Liver (tissue), 8 donors: ENCODE measurements at regions not wholly inside any gene's neighbourhood (a gene's known extent, or its start where the extent isn't known, plus 50 kb on each side); places are given as distances from the start of the nearest gene placed in this dataset.

ENCODE experiments used
- DNase-seq: peaks from one replicate; pipeline ENCODE4 v3.0.0-alpha.2; 2017; ENCODE audit warnings: low spot score
- H3K27ac ChIP-seq, 2 donors: one replicate each; pipeline ENCODE4 v1.7.0; 2013; ENCODE audit warnings: inconsistent platforms in 2 of 2, low read length in 2 of 2, control low read depth in 1 of 2, low read depth in 1 of 2, mild to moderate bottlenecking in 1 of 2
- H3K27me3 ChIP-seq, 4 donors: one replicate each; pipeline versions ENCODE4 v1.6.1 to v1.7.0; 2013; ENCODE audit warnings: low read length in 3 of 4, inconsistent platforms in 1 of 4, mild to moderate bottlenecking in 1 of 4, moderate library complexity in 1 of 4; ENCODE audit not compliant: control insufficient read depth in 4 of 4, insufficient read depth in 4 of 4
- H3K36me3 ChIP-seq, 4 donors: one replicate each; pipeline versions ENCODE4 v1.6.1 to v1.7.0; 2013; ENCODE audit warnings: low read length in 3 of 4, mild to moderate bottlenecking in 3 of 4, low read depth in 1 of 4, moderate library complexity in 1 of 4; ENCODE audit not compliant: control insufficient read depth in 4 of 4, insufficient read depth in 3 of 4
- H3K4me1 ChIP-seq, 4 donors: one replicate each; pipeline versions ENCODE4 v1.6.1 to v1.7.0; 2013; ENCODE audit warnings: low read length in 3 of 4, mild to moderate bottlenecking in 3 of 4, moderate library complexity in 1 of 4; ENCODE audit not compliant: control insufficient read depth in 4 of 4, insufficient read depth in 4 of 4
- H3K4me3 ChIP-seq, 3 donors: one replicate each; pipeline versions ENCODE4 v1.6.1 to v1.7.0; 2013; ENCODE audit warnings: low read length in 3 of 3, control low read depth in 1 of 3, low read depth in 1 of 3, mild to moderate bottlenecking in 1 of 3
- H3K9ac ChIP-seq, 2 donors: one replicate each; pipeline ENCODE4 v1.7.0; 2013; ENCODE audit warnings: low read length in 2 of 2, mild to moderate bottlenecking in 2 of 2, moderate library complexity in 2 of 2, control low read depth in 1 of 2, low read depth in 1 of 2
- H3K9me3 ChIP-seq, 4 donors: one replicate each; pipeline versions ENCODE4 v1.6.1 to v1.7.0; 2013; ENCODE audit warnings: low read length in 3 of 4; ENCODE audit not compliant: control insufficient read depth in 4 of 4
- ATF3 ChIP-seq: IDR thresholded peaks from 2 replicates; pipeline ENCODE4 v1.6.1; 2016; ENCODE audit warnings: antibody characterized with exemption
- CTCF ChIP-seq: fragments of 150-350 bp; IDR thresholded peaks from 2 replicates; pipeline ENCODE4 v1.5.1; 2017; ENCODE audit warnings: improper control_type of control experiment, low read depth, low read length; ENCODE audit not compliant: missing input control
- EGR1 ChIP-seq, 2 donors: IDR thresholded peaks; 2 replicates each; pipeline ENCODE4 v1.6.1; 2016 to 2018; ENCODE audit warnings: antibody characterized with exemption in 2 of 2, low read depth in 2 of 2
- FOXA1 ChIP-seq: IDR thresholded peaks from 2 replicates; pipeline ENCODE4 v1.6.1; 2016; ENCODE audit warnings: antibody characterized with exemption
- FOXA2 ChIP-seq: IDR thresholded peaks from 2 replicates; pipeline ENCODE4 v1.6.1; 2016; ENCODE audit warnings: antibody characterized with exemption
- GABPA ChIP-seq, 2 donors: IDR thresholded peaks in 1 of 2; conservative IDR thresholded peaks in 1 of 2; 2 replicates each; pipeline ENCODE4 v1.6.1; 2016; ENCODE audit warnings: antibody characterized with exemption in 2 of 2, mild to moderate bottlenecking in 1 of 2, moderate library complexity in 1 of 2
- HNF4A ChIP-seq, 2 donors: conservative IDR thresholded peaks; 2 replicates each; pipeline ENCODE4 v1.6.1; 2016; ENCODE audit warnings: antibody characterized with exemption in 2 of 2, mild to moderate bottlenecking in 2 of 2
- HNF4G ChIP-seq: IDR thresholded peaks from 2 replicates; pipeline ENCODE4 v1.6.1; 2016; ENCODE audit warnings: antibody characterized with exemption
- JUND ChIP-seq, 2 donors: IDR thresholded peaks; 2 replicates each; pipeline ENCODE4 v1.6.1; 2016; ENCODE audit warnings: antibody characterized with exemption in 2 of 2
- NR2F2 ChIP-seq: IDR thresholded peaks from 2 replicates; pipeline ENCODE4 v1.6.1; 2016; ENCODE audit warnings: antibody characterized with exemption
- RAD21 ChIP-seq, 2 donors: IDR thresholded peaks; 2 replicates each; pipeline ENCODE4 v1.6.1; 2016; ENCODE audit warnings: antibody characterized with exemption in 2 of 2, mild to moderate bottlenecking in 2 of 2
- REST ChIP-seq: IDR thresholded peaks from 2 replicates; pipeline ENCODE4 v1.6.1; 2016; ENCODE audit warnings: antibody characterized with exemption, mild to moderate bottlenecking
- RXRA ChIP-seq, 2 donors: IDR thresholded peaks; 2 replicates each; pipeline ENCODE4 v1.6.1; 2017 to 2018; ENCODE audit warnings: antibody characterized with exemption in 2 of 2, mild to moderate bottlenecking in 1 of 2
- SP1 ChIP-seq: IDR thresholded peaks from 2 replicates; pipeline ENCODE4 v1.6.1; 2018; ENCODE audit warnings: antibody characterized with exemption, mild to moderate bottlenecking
- TAF1 ChIP-seq: conservative IDR thresholded peaks from 2 replicates; pipeline ENCODE4 v1.6.1; 2016; ENCODE audit warnings: antibody characterized with exemption, mild to moderate bottlenecking
- YY1 ChIP-seq: IDR thresholded peaks from 2 replicates; pipeline ENCODE4 v1.6.1; 2016; ENCODE audit warnings: antibody characterized with exemption, mild to moderate bottlenecking
- WGBS: extraction: QIAGEN DNeasy Blood & Tissue Kit; methylation state at CpG from one replicate; pipeline ENCODE4 v1.1.7; 2013; 5-methylcytosine and 5-hydroxymethylcytosine counted together
- TF ChIP-seq, protein P1 (sequence below): IDR thresholded peaks from 2 replicates; pipeline ENCODE4 v1.6.1; 2016; ENCODE audit warnings: antibody characterized with exemption
- TF ChIP-seq, protein P2 (sequence below): IDR thresholded peaks from 2 replicates; pipeline ENCODE4 v1.6.1; 2016; ENCODE audit warnings: antibody characterized with exemption
- donor health status: healthy.
- donor health status: healthy.
- donor health status: healthy.
- donor health status: healthy.
- donor health status: healthy.

DNA sequence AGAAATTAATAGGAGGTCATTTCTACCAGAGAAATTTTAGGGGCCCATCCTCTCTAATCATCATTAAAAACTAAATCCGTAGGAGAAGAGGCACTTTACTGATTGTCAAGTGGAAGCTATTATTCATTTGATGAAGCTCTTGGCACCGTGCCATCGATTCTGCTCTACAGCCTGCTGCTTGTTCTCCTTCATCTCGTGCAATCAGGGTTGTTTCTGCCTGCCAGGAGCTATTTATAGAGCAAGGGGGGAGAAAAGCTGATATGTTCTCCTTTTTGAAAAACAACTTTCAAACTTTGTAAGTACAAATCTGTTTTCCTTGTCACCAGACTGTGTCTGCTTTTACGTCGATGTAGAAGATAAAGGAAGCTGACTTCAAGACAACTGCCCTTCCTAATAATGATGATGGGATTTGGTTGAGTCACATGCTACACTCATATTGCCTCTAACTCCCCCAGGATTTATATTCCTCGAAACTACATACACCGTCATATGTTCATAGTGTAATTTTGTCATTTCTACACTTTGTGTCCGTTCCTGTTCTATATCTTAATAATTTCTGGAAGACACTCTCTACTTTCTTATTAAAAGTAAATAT, 169.6 kb upstream of the LHX8 start:
- Histone ChIP-seq H3K4me3 (no peak overlapping the region), H3K36me3 (no peaks in the 10 kb centered on the region), H3K27me3 (no peaks in the 10 kb centered on the region), H3K9ac (no peak overlapping the region), H3K27ac (no peak overlapping the region), H3K4me1 (peaks cover 0 to 14% (median 5%) of the 10 kb centered on the region in 4 donors), H3K9me3 (no peaks in the 10 kb centered on the region)
- no peak for DNase-seq
- TF ChIP-seq, protein P1, sequence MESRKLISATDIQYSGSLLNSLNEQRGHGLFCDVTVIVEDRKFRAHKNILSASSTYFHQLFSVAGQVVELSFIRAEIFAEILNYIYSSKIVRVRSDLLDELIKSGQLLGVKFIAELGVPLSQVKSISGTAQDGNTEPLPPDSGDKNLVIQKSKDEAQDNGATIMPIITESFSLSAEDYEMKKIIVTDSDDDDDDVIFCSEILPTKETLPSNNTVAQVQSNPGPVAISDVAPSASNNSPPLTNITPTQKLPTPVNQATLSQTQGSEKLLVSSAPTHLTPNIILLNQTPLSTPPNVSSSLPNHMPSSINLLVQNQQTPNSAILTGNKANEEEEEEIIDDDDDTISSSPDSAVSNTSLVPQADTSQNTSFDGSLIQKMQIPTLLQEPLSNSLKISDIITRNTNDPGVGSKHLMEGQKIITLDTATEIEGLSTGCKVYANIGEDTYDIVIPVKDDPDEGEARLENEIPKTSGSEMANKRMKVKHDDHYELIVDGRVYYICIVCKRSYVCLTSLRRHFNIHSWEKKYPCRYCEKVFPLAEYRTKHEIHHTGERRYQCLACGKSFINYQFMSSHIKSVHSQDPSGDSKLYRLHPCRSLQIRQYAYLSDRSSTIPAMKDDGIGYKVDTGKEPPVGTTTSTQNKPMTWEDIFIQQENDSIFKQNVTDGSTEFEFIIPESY, result no peak
- TF ChIP-seq ATF3 (no peak), EGR1 (IDR thresholded peaks at IDR 0.05; ENCODE audit: low read depth in 2 of 2) (no peak), YY1 (no peak), CTCF (no peak), RAD21 (IDR thresholded peaks at IDR 0.05) (no peak), NR2F2 (no peak), FOXA1 (no peak), SP1 (no peak), GABPA (IDR thresholded peaks at IDR 0.05 in 1 of 2, conservative IDR thresholded peaks at IDR 0.05 in 1 of 2) (no peak), HNF4A (conservative IDR thresholded peaks at IDR 0.05) (no peak), JUND (IDR thresholded peaks at IDR 0.05) (no peak), RXRA (IDR thresholded peaks at IDR 0.05) (no peak), TAF1 (no peak), FOXA2 (no peak), REST (no peak), HNF4G (no peak)
- TF ChIP-seq, protein P2, sequence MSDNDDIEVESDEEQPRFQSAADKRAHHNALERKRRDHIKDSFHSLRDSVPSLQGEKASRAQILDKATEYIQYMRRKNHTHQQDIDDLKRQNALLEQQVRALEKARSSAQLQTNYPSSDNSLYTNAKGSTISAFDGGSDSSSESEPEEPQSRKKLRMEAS, result no peak
- WGBS, result 57% methylated on average over 9 of the region's 9 CpGs
